CD14-positive monocyte (primary cell): ENCODE measurements at regions not wholly inside any gene's neighbourhood (a gene's known extent, or its start where the extent isn't known, plus 50 kb on each side); places are given as distances from the start of the nearest gene placed in this dataset.

Experiments used
- DNase-seq, 3 donors: peaks; one replicate each; pipeline ENCODE4 v3.0.0-alpha.2; 2011 to 2022
- H2AFZ ChIP-seq: 2 replicates; pipeline ENCODE4 v1.6.0; 2012; ENCODE audit warnings: mild to moderate bottlenecking, low read depth, low read length, inconsistent platforms; ENCODE audit not compliant: insufficient read depth, poor library complexity, severe bottlenecking
- H3K27ac ChIP-seq, 2 donors: 1 replicate in 1 of 2; 2 replicates in 1 of 2; pipeline ENCODE4 v1.5.1; 2012 to 2013; ENCODE audit warnings: low read length in 2 of 2, control low read depth in 1 of 2, inconsistent platforms in 1 of 2, low read depth in 1 of 2, mild to moderate bottlenecking in 1 of 2
- H3K27me3 ChIP-seq, 2 donors: one replicate each; pipeline versions ENCODE4 v1.6.0 to v1.6.1; 2011 to 2013; ENCODE audit warnings: low read length in 2 of 2; ENCODE audit not compliant: control insufficient read depth in 2 of 2, insufficient read depth in 2 of 2
- H3K36me3 ChIP-seq, 2 donors: replicated peaks in 1 of 2; 1 replicate in 1 of 2; 2 replicates in 1 of 2; pipeline versions ENCODE4 v1.5.1 to v1.6.1; 2012 to 2013; ENCODE audit warnings: low read length in 2 of 2, control low read depth in 1 of 2, inconsistent platforms in 1 of 2, mild to moderate bottlenecking in 1 of 2; ENCODE audit not compliant: insufficient read depth in 2 of 2, control insufficient read depth in 1 of 2
- H3K4me1 ChIP-seq, 2 donors: 1 replicate in 1 of 2; 2 replicates in 1 of 2; pipeline versions ENCODE4 v1.5.1 to v1.6.1; 2012 to 2013; ENCODE audit warnings: low read length in 2 of 2, control low read depth in 1 of 2, inconsistent platforms in 1 of 2, mild to moderate bottlenecking in 1 of 2, moderate library complexity in 1 of 2; ENCODE audit not compliant: insufficient read depth in 2 of 2, control insufficient read depth in 1 of 2
- H3K4me2 ChIP-seq: replicated peaks from 2 replicates; pipeline ENCODE3; 2012; ENCODE audit warnings: low read length, moderate library complexity, mild to moderate bottlenecking; ENCODE audit not compliant: poor library complexity, severe bottlenecking; ENCODE audit errors: extremely low read depth
- H3K4me3 ChIP-seq, 3 experiments: fragments of 200-600 bp in 1 of 3; sonication (generic) in 1 of 3; replicated peaks in 1 of 3; 1 replicate in 2 of 3; 2 replicates in 1 of 3; pipeline ENCODE4 v1.5.1; 2011 to 2013; ENCODE audit warnings: low read length in 3 of 3, mild to moderate bottlenecking in 3 of 3, control low read depth in 2 of 3, low read depth in 2 of 3, inconsistent platforms in 1 of 3, moderate library complexity in 1 of 3
- H3K79me2 ChIP-seq: 2 replicates; pipeline ENCODE4 v1.6.0; 2012; ENCODE audit warnings: mild to moderate bottlenecking, control low read depth, inconsistent platforms, low read length, moderate library complexity; ENCODE audit not compliant: insufficient read depth
- H3K9ac ChIP-seq: 2 replicates; pipeline ENCODE4 v1.6.0; 2017; ENCODE audit warnings: low read length, mild to moderate bottlenecking; ENCODE audit not compliant: insufficient read depth, poor library complexity, severe bottlenecking
- H3K9me3 ChIP-seq, 2 donors: replicated peaks in 1 of 2; 1 replicate in 1 of 2; 2 replicates in 1 of 2; pipeline versions ENCODE4 v1.5.1 to v1.6.1; 2012 to 2013; ENCODE audit warnings: low read length in 2 of 2, control low read depth in 1 of 2; ENCODE audit not compliant: control insufficient read depth in 1 of 2, insufficient read depth in 1 of 2
- H4K20me1 ChIP-seq: 2 replicates; pipeline ENCODE4 v1.6.0; 2012; ENCODE audit warnings: mild to moderate bottlenecking, low read length, control low read depth, moderate library complexity; ENCODE audit not compliant: insufficient read depth
- H3K27ac Mint-ChIP-seq, 7 donors: one replicate each; pipeline ENCODE4 v1.8.0; 2020; ENCODE audit warnings: mild to moderate bottlenecking in 7 of 7, mixed read lengths in 7 of 7, moderate library complexity in 6 of 7, inconsistent platforms in 2 of 7
- H3K27me3 Mint-ChIP-seq, 3 donors: one replicate each; pipeline ENCODE4 v1.8.0; 2021 to 2022; ENCODE audit warnings: low read depth in 3 of 3, mild to moderate bottlenecking in 3 of 3, mixed read lengths in 3 of 3, moderate library complexity in 3 of 3, inconsistent platforms in 1 of 3
- H3K36me3 Mint-ChIP-seq, 2 donors: one replicate each; pipeline ENCODE4 v1.8.0; 2020; ENCODE audit warnings: mixed read lengths in 2 of 2, inconsistent platforms in 1 of 2, mild to moderate bottlenecking in 1 of 2
- H3K4me1 Mint-ChIP-seq: one replicate; pipeline ENCODE4 v1.8.0; 2020; ENCODE audit warnings: mild to moderate bottlenecking, mixed read lengths
- H3K4me3 Mint-ChIP-seq, 2 donors: one replicate each; pipeline ENCODE4 v1.8.0; 2020; ENCODE audit warnings: mild to moderate bottlenecking in 2 of 2, mixed read lengths in 2 of 2, moderate library complexity in 1 of 2
- H3K9me3 Mint-ChIP-seq, 7 donors: one replicate each; pipeline ENCODE4 v1.8.0; 2020 to 2022; ENCODE audit warnings: mixed read lengths in 7 of 7, mild to moderate bottlenecking in 6 of 7, moderate library complexity in 6 of 7, inconsistent platforms in 2 of 7
- WGBS: methylation state at CpG from one replicate; pipeline ENCODE4 v1.1.5; 2013; ENCODE audit warnings: missing lambda C conversion rate; ENCODE audit not compliant: insufficient coverage; 5-methylcytosine and 5-hydroxymethylcytosine counted together
- intact Hi-C, 2 donors: fragments of 100-400 bp; cut with micrococcal nuclease; formaldehyde crosslinking; loops; one replicate each; pipeline versions ENCODE4 v1.15.0 to v1.15.1; 2023
- TF ChIP-seq, protein P1 (sequence below): fragments of 200-600 bp; IDR thresholded peaks from one replicate; pipeline ENCODE4 v1.8.0; 2022; ENCODE audit warnings: antibody characterized with exemption, mild to moderate bottlenecking

GRCh38 chr11:50155508-50155907 is 122.8 kb downstream of the OR4C45 start:
- no peaks in the 10 kb centered on the region for H3K36me3 Mint-ChIP-seq
- H3K4me1 Mint-ChIP-seq = no peaks in the 10 kb centered on the region
- peaks cover under 1 to 9% of the 10 kb centered on the region in 2 donors for H3K9me3 ChIP-seq
- no peak overlapping the region for H3K27ac Mint-ChIP-seq
- no peak overlapping the region for H3K27ac ChIP-seq
- DNase-seq = no peak
- TF ChIP-seq, protein P1, sequence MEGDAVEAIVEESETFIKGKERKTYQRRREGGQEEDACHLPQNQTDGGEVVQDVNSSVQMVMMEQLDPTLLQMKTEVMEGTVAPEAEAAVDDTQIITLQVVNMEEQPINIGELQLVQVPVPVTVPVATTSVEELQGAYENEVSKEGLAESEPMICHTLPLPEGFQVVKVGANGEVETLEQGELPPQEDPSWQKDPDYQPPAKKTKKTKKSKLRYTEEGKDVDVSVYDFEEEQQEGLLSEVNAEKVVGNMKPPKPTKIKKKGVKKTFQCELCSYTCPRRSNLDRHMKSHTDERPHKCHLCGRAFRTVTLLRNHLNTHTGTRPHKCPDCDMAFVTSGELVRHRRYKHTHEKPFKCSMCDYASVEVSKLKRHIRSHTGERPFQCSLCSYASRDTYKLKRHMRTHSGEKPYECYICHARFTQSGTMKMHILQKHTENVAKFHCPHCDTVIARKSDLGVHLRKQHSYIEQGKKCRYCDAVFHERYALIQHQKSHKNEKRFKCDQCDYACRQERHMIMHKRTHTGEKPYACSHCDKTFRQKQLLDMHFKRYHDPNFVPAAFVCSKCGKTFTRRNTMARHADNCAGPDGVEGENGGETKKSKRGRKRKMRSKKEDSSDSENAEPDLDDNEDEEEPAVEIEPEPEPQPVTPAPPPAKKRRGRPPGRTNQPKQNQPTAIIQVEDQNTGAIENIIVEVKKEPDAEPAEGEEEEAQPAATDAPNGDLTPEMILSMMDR = no peak
- peaks cover 0 to 3% (median 0%) of the 10 kb centered on the region in 3 donors for H3K27me3 Mint-ChIP-seq
- H4K20me1 ChIP-seq = no peaks in the 10 kb centered on the region
- H3K79me2 ChIP-seq = no peaks in the 10 kb centered on the region
- H3K4me2 ChIP-seq = no peak overlapping the region
- H3K27me3 ChIP-seq = no peaks in the 10 kb centered on the region
- no peak overlapping the region for H2AFZ ChIP-seq
- H3K9ac ChIP-seq = no peak overlapping the region
- no peaks in the 10 kb centered on the region for H3K4me1 ChIP-seq
- H3K36me3 ChIP-seq = no peaks in the 10 kb centered on the region
- H3K4me3 Mint-ChIP-seq = no peak overlapping the region
- no peak overlapping the region for H3K4me3 ChIP-seq
- peaks cover 0 to 23% (median 14%) of the 10 kb centered on the region in 7 donors for H3K9me3 Mint-ChIP-seq
- intact Hi-C loops = no loop called here

DNA sequence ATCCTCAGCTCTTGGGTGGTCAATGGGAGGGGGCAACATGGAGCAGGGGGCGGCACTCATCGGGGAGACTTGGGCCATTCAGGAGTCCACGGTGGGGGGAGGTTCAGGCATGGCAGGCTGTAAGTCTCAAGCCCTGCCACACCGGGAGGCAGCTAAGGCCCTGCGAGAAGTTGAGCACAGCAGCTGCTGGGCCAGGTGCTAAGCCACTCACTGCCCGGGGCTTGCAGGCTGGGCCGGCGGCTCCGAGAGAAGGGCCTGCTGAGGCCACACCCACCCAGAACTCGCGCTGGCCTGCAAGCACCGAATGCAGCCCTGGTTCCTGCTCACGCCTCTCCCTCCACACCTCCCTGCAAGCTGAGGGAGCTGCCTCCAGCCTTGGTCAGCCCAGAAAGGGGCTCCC is 131.4 kb downstream of the OR4C45 start:
- Histone ChIP-seq H3K27ac (no peak overlapping the region), H3K4me1 (no peaks in the 10 kb centered on the region), H3K79me2 (no peaks in the 10 kb centered on the region), H3K9ac (no peak overlapping the region), H4K20me1 (no peaks in the 10 kb centered on the region), H3K4me2 (no peak overlapping the region), H3K27me3 (no peaks in the 10 kb centered on the region), H3K36me3 (no peaks in the 10 kb centered on the region), H2AFZ (no peak overlapping the region), H3K9me3 (peaks cover 24 to 72% of the 10 kb centered on the region in 2 donors), H3K4me3 (no peak overlapping the region)
- peaks cover 3 to 18% (median 15%) of the 10 kb centered on the region in 7 donors for H3K9me3 Mint-ChIP-seq
- H3K4me1 Mint-ChIP-seq = no peaks in the 10 kb centered on the region
- no peak for DNase-seq
- no peak overlapping the region for H3K4me3 Mint-ChIP-seq
- TF ChIP-seq, protein P1 = no peak
- no peak overlapping the region for H3K27ac Mint-ChIP-seq
- no peaks in the 10 kb centered on the region for H3K36me3 Mint-ChIP-seq
- 96% methylated on average over 9 of the region's 13 CpGs for WGBS
- no peaks in the 10 kb centered on the region for H3K27me3 Mint-ChIP-seq
- intact Hi-C loops = no loop called here
